ENCODE measurements at regions not wholly inside any gene's neighbourhood (a gene's known extent, or its start where the extent isn't known, plus 50 kb on each side); places are given as distances from the start of the nearest gene placed in this dataset.
"Not testable (repeated sequence)": the region's sequence is repeated elsewhere in the genome, so short reads cannot be mapped to it uniquely, and the experiment has no call there.

DNA sequence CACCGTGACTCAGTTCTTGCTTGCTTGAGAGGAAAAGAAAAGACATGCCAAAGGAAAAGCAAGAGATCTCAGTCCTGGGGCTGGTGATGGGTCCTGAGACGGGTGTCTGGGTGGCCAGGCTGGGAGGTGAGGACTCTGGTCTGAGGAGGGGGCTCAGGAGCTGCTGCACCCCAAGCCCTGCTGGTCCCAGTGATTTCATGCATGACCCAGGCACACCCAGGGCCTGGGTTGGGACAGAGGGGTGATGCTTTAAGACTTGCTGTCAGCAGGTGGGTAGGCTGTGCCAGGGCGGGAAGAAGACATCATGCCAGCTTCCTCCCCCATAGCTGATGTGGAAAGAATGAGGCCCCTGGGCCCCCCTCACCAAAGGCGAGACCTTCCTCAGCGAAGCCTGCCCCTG lies 65.1 kb upstream of the PMEPA1 start:
- Mint-ChIP-seq H3K27ac (no peak overlapping the region), H3K36me3 (ENCODE audit: low read depth) (no peaks in the 10 kb centered on the region), H3K9me3 (no peaks in the 10 kb centered on the region), H3K4me1 (ENCODE audit: low read depth) (peaks cover 7% of the 10 kb centered on the region), H3K4me3 (no peak overlapping the region), H3K27me3 (ENCODE audit: low read depth) (peaks cover 3% of the 10 kb centered on the region)
- no peak for DNase-seq (ENCODE audit: low spot score)

GRCh38 chr20:57774111-57774880 lies 64.5 kb upstream of the PMEPA1 start:
- Mint-ChIP-seq H3K36me3 (ENCODE audit: low read depth) (no peaks in the 10 kb centered on the region), H3K4me1 (ENCODE audit: low read depth) (peaks cover 8% of the 10 kb centered on the region), H3K4me3 (no peak overlapping the region)

DNA sequence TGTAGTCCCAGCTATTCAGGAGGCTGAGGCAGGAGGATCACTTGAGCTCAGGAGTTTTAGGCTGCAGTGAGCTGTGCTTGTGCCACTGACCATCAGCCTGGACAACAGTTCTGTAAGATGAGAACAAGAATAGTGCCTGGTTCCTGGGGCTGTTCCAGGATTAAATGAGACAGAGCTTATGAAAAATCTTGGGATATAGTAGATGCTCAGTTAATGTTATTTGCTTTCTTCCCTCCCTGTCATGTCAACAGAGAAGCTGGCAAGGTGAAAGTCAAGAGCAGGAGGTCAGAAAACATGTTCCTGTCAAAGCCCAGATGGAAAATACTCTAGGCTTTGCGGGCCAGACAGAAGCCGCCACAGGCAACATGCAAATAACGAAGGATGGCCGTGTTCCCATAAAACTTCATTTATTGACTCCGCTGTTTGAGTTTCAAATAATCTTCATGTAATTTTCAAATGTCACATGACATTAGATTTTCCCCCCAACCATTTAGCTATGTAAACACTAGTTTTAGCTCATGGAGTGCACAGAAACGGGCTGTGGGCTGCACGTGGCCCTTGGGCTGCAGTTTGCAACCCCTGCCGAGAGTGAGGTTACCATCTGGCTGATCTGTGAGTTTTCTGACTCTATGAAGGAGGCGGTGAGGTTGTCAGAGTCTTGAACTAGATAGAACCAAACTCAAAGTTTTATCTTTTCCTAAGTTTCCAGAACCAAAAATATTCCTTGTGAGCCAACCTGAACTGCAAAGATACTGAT lies 63.4 kb upstream of the PMEPA1 start:
- DNase-seq (ENCODE audit: low spot score) = no peak

More at GRCh38 chr20:57774111-57774880, 64.5 kb upstream of the PMEPA1 start:
- DNase-seq (ENCODE audit: low spot score) = no peak
- Mint-ChIP-seq H3K27me3 (ENCODE audit: low read depth) (peaks cover 3% of the 10 kb centered on the region), H3K27ac (no peak overlapping the region), H3K9me3 (no peaks in the 10 kb centered on the region)

GRCh38 chr20:57772349-57772964 lies 62.6 kb upstream of the PMEPA1 start:
- DNase-seq (ENCODE audit: low spot score) = peak; percentile 22
- Mint-ChIP-seq H3K27ac (no peak overlapping the region), H3K9me3 (no peaks in the 10 kb centered on the region), H3K4me1 (ENCODE audit: low read depth) (peaks cover 8% of the 10 kb centered on the region), H3K27me3 (ENCODE audit: low read depth) (peaks cover 10% of the 10 kb centered on the region), H3K4me3 (no peak overlapping the region), H3K36me3 (ENCODE audit: low read depth) (no peaks in the 10 kb centered on the region)

More for the DNA sequence above, 63.4 kb upstream of the PMEPA1 start:
- Mint-ChIP-seq H3K4me1 (ENCODE audit: low read depth) (peaks cover 8% of the 10 kb centered on the region), H3K27me3 (ENCODE audit: low read depth) (peaks cover 5% of the 10 kb centered on the region), H3K9me3 (no peaks in the 10 kb centered on the region), H3K27ac (no peak overlapping the region), H3K4me3 (no peak overlapping the region), H3K36me3 (ENCODE audit: low read depth) (no peaks in the 10 kb centered on the region)

DNA sequence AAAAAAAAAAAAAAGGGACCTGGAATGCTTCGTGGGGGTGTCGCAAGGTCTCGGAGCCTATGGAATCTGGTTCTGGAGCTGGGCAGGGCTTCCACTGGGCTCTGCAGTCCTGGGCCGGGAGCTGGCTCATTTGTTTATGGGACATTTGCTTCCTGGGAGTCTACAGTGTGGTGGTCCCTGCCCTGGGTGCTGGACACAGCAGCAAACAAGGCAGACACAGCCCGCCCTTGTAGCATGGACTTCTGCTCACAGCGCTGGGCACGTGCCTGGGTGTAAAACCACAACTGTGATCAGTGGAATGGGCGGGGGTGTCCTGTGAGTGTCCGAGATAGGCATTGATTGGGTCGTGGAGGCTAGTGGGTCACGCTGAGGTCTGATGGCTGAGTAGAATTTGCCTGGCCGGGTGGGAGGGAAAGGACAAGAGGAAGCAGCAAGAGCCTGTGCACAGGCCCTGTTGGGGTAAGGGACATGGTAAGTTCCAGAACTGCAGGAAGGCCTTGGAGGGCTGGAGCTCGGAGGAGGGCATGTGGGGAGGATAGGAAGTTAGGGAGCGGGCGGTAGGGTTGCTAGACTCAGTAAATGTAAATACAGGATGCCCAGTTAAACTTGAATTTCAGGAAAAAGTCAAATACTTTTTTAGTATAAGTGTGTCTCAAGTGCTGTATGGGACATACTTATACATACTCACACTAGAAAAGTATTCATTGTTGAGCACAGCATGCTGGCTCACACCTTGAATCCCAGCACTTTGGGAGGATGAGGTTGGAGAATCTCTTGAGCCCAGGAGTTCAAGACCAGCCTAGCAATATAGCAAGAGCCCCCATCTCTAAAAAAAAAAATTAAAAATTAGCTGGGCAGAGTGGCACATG lies 61.3 kb upstream of the PMEPA1 start:
- peaks cover 7% of the 10 kb centered on the region for H3K27me3 Mint-ChIP-seq (ENCODE audit: low read depth)
- no peak overlapping the region for H3K27ac Mint-ChIP-seq
- no peak overlapping the region for H3K4me3 Mint-ChIP-seq
- H3K4me1 Mint-ChIP-seq (ENCODE audit: low read depth) = peaks cover 8% of the 10 kb centered on the region
- no peaks in the 10 kb centered on the region for H3K36me3 Mint-ChIP-seq (ENCODE audit: low read depth)
- no peak for DNase-seq (ENCODE audit: low spot score)
- no peaks in the 10 kb centered on the region for H3K9me3 Mint-ChIP-seq

- H3K27ac Mint-ChIP-seq; H3K4me1 Mint-ChIP-seq (ENCODE audit: low read depth); H3K27me3 Mint-ChIP-seq (ENCODE audit: low read depth); H3K36me3 Mint-ChIP-seq (ENCODE audit: low read depth); H3K9me3 Mint-ChIP-seq; DNase-seq (ENCODE audit: low spot score); H3K4me3 Mint-ChIP-seq: not testable (repeated sequence)
Measured at GRCh38 chr20:57770401-57770800, 60.6 kb upstream of the PMEPA1 start.

GRCh38 chr20:57769756-57770155 lies 59.9 kb upstream of the PMEPA1 start:
- DNase-seq (ENCODE audit: low spot score) = no peak
- H3K4me3 Mint-ChIP-seq = no peak overlapping the region
- no peaks in the 10 kb centered on the region for H3K36me3 Mint-ChIP-seq (ENCODE audit: low read depth)
- H3K4me1 Mint-ChIP-seq (ENCODE audit: low read depth) = peaks cover 8% of the 10 kb centered on the region
- H3K27ac Mint-ChIP-seq = no peak overlapping the region
- H3K9me3 Mint-ChIP-seq = no peaks in the 10 kb centered on the region
- H3K27me3 Mint-ChIP-seq (ENCODE audit: low read depth) = peaks cover 7% of the 10 kb centered on the region

DNA sequence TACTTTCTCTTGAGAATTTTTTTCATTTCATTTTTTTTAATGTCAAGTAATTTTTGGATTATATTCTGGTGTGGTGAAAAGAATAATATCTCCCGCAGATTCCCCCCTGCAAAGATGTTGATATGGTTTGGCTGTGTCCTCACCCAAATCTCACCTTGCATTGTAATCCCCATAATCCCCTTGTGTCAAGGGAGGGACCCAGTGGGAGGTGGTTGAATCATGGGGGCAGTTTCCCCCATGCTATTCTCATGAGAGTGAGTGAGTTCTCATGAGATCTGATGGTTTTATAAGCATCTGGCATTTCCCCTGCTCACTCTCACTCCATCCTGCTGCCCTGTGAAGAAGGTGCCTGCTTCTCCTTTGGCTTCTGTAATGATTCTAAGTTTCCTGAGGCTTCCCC lies 58.7 kb upstream of the PMEPA1 start:
- no peaks in the 10 kb centered on the region for H3K9me3 Mint-ChIP-seq
- no peak for DNase-seq (ENCODE audit: low spot score)

DNA sequence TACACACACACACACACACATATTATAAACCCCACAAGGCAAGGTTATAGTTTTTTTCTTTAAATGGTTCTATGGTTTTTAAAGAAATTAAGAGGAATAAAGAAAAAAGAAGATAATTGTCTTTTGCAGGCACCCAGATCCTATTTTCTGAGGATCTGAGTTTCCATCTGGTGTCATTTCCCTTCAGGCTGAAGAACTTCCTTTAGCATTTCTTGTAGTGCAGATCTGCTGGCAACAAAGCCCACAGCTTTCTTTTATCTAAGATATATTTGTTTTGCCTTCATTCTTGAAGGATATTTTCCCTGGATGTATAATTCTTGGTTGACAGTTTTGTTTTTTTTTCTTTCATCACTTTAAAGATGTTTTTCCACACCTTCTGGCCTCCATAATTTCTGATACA lies 57.6 kb upstream of the PMEPA1 start:
- no peaks in the 10 kb centered on the region for H3K36me3 Mint-ChIP-seq (ENCODE audit: low read depth)
- H3K4me1 Mint-ChIP-seq (ENCODE audit: low read depth) = peaks cover 2% of the 10 kb centered on the region
- no peak for DNase-seq (ENCODE audit: low spot score)
- peaks cover 8% of the 10 kb centered on the region for H3K27me3 Mint-ChIP-seq (ENCODE audit: low read depth)
- H3K27ac Mint-ChIP-seq = no peak overlapping the region
- no peak overlapping the region for H3K4me3 Mint-ChIP-seq
- H3K9me3 Mint-ChIP-seq = no peaks in the 10 kb centered on the region

More for the DNA sequence above, 58.7 kb upstream of the PMEPA1 start:
- Mint-ChIP-seq H3K4me1 (ENCODE audit: low read depth) (peaks cover 8% of the 10 kb centered on the region), H3K36me3 (ENCODE audit: low read depth) (no peaks in the 10 kb centered on the region), H3K27me3 (ENCODE audit: low read depth) (peaks cover 7% of the 10 kb centered on the region), H3K4me3 (no peak overlapping the region), H3K27ac (no peak overlapping the region)

- no peaks in the 10 kb centered on the region for H3K36me3 Mint-ChIP-seq (ENCODE audit: low read depth)
- no peak overlapping the region for H3K4me3 Mint-ChIP-seq
- peaks cover 6% of the 10 kb centered on the region for H3K27me3 Mint-ChIP-seq (ENCODE audit: low read depth)
- no peak overlapping the region for H3K27ac Mint-ChIP-seq
- DNase-seq (ENCODE audit: low spot score) = no peak
- H3K4me1 Mint-ChIP-seq (ENCODE audit: low read depth) = no peaks in the 10 kb centered on the region
- no peaks in the 10 kb centered on the region for H3K9me3 Mint-ChIP-seq
Measured at GRCh38 chr20:57763235-57763595, 53.4 kb upstream of the PMEPA1 start.

GRCh38 chr20:57762531-57763234 lies 52.9 kb upstream of the PMEPA1 start:
- H3K27me3 Mint-ChIP-seq (ENCODE audit: low read depth) = peaks cover 2% of the 10 kb centered on the region
- H3K27ac Mint-ChIP-seq = no peak overlapping the region
- no peaks in the 10 kb centered on the region for H3K9me3 Mint-ChIP-seq
- no peak for DNase-seq (ENCODE audit: low spot score)
- H3K4me1 Mint-ChIP-seq (ENCODE audit: low read depth) = no peaks in the 10 kb centered on the region
- H3K36me3 Mint-ChIP-seq (ENCODE audit: low read depth) = no peaks in the 10 kb centered on the region
- no peak overlapping the region for H3K4me3 Mint-ChIP-seq

GRCh38 chr20:57761413-57761734 lies 51.6 kb upstream of the PMEPA1 start:
- no peak overlapping the region for H3K4me3 Mint-ChIP-seq
- no peaks in the 10 kb centered on the region for H3K4me1 Mint-ChIP-seq (ENCODE audit: low read depth)
- no peaks in the 10 kb centered on the region for H3K9me3 Mint-ChIP-seq
- no peak for DNase-seq (ENCODE audit: low spot score)
- H3K27me3 Mint-ChIP-seq (ENCODE audit: low read depth) = peaks cover 1% of the 10 kb centered on the region
- H3K36me3 Mint-ChIP-seq (ENCODE audit: low read depth) = no peaks in the 10 kb centered on the region
- H3K27ac Mint-ChIP-seq = no peak overlapping the region

DNA sequence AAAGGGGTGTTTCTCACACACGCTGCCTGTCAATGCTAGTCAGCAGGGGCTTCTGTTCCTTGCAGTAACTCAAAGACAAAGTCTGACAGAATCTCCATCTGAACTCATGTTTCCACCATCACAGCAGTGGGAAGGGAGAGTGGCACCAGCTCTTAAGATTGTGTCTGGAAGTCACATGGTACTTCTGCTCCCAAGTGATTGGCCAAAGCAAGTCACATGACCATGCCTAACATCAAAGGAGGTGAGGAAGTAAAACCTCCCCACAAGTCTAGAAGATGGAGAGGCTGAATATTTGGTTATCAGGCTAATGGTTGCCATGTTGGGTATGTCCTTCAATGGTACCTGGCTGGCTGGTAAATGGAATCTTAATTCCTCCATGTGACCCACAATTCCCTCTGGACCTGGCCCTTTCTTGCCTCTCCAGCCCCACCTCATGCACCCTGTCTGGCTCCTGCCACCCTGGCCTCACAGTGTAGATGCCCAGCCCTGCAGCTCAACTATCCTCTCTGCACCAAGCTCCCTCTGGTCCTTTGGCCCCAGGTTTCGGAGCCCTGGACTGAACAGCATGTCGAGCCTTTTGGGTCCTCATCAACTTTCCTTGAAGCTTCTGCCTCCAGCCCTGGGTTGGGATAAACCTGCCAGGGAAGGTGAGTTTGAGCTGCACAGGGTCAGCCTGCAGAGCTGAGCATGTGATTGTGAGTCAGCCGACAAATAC lies 51.0 kb upstream of the PMEPA1 start:
- H3K4me1 Mint-ChIP-seq (ENCODE audit: low read depth) = no peaks in the 10 kb centered on the region
- H3K27me3 Mint-ChIP-seq (ENCODE audit: low read depth) = peaks cover 1% of the 10 kb centered on the region
- H3K36me3 Mint-ChIP-seq (ENCODE audit: low read depth) = no peaks in the 10 kb centered on the region
- no peak for DNase-seq (ENCODE audit: low spot score)
- H3K4me3 Mint-ChIP-seq = no peak overlapping the region
- H3K27ac Mint-ChIP-seq = no peak overlapping the region
- no peaks in the 10 kb centered on the region for H3K9me3 Mint-ChIP-seq

All from T-helper 2 cell treated with Interferon-gamma antibody and Interleukin-4, amounts not matched to agents 5 μg/mL and 100 μg/mL, for 36 hours (primary cell).